Stimulated activated CD8-positive, alpha-beta memory T cell treated with anti-CD3 and anti-CD28 coated beads, Interleukin-15, amount 100 ng/mL, for 48 hours (primary cell): ENCODE measurements at regions not wholly inside any gene's neighbourhood (a gene's known extent, or its start where the extent isn't known, plus 50 kb on each side); places are given as distances from the start of the nearest gene placed in this dataset.
"Not testable (repeated sequence)": the region's sequence is repeated elsewhere in the genome, so short reads cannot be mapped to it uniquely, and the experiment has no call there.

Source experiments
- DNase-seq, 2 donors: peaks; one replicate each; pipeline ENCODE4 v3.0.0-alpha.2; 2020; ENCODE audit warnings: low read depth in 2 of 2

DNA sequence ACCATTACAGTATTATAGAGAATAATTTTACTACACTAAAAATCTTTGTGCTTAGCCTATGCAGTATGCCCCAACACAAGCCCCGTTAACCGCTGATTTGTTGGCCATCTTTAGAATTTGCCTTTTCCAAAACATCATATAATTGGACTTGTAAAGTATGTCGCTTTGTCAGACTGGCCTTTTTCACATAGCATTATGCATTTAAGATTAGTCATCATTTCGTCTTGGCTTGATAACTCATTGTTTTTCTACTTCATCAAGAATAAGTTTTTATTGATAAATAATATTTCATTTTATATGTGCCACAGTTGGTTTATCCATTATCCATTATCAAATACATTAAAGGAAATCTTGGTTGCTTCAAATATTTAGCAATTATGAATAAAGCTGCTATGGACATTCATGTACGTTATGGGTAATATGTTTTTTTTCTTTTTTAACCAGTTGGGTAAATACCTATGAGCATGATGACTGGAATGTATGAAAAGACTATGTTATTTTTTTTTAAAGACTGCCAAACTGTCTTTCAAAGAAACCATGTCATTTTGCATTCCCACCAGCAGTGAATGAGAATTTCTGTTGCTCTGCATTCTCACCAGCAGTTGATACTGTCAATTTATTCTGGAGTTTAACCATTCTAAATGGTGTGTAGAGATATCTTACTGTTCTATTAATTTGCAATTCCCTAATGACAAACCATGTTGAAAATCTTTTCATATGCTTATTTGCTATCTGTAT lies 273.1 kb upstream of the KCND2 start:
- DNase-seq, result no peak

DNA sequence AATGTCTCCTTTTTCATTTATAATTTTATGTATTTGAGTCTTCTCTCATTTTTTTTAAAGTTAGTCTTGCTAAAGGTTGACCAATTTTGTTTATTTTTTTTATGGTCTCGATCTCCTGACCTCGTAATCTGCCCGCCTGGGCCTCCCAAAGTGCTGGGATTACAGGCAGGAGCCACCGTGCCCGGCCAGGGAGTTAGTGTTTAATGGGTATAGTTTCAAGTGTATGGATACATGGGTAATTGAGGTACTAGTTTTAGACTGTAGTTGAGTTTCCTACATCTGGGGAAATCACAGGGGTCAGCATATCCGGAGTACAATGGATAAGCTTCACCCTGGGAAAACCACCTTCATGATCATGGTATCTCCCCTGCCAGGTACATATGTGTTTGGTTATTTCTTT lies 267.3 kb upstream of the KCND2 start:
- no peak for DNase-seq

DNA sequence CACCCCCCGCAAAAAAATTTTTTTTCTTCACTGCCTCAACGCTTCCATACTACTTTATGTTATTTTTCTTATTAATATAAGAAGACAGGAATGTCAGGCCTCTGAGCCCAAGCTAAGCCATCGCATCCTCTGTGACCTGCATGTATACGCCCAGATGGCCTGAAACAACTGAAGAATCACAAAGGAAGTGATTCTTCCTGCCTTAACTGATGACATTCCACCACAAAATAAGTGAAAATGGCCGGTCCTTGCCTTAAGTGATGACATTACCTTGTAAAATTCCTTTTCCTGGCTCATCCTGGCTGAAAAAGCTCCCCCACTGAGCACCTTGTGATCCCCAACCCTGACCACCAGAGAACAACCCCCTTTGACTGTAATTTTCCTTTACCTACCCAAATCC lies 258.7 kb upstream of the KCND2 start:
- not testable (repeated sequence) for DNase-seq

DNA sequence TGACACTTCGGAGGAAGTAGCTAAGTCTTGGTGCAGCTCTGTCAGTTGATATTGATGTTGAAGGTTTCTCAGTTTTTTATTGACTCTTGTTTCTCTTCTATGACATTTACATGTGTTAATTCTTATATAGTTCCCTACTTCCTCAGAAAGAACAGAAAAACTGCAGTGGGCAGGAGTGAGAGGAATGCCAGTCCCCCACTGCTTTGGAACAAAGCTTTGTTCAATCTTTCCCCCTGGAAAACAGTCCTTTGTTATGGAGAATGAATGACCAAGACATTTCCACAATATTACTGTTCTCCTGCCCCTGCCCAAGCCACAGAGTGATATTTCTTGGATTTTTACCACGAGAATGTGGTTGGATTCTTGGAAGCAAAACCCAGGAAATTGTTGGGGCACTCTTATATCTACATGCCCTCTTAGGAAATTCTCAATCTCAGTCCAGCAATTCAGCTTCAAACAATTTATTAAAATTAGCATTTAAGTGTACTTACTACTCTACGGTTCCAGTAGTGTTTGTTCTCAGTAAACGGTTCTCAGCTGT lies 258.0 kb upstream of the KCND2 start:
- DNase-seq, result no peak

DNA sequence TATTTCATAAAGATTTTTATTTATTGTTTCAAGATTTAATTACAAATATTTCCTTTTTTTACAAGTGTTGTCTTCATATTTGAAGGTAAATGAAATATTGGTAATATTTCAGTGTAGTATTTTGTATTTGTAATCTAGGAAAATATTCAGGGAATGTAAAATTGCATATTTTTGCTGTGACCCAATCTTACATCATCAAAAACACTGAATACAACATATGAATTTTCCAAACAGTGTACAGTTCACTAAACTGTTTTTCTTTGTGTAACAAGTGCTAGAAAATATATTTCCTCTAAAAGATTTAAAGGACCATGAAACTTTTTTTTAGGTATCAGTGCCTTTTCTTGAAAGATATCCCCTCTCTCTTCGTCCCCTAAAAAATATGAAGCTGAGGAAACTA lies 251.9 kb upstream of the KCND2 start:
- DNase-seq, result no peak

DNA sequence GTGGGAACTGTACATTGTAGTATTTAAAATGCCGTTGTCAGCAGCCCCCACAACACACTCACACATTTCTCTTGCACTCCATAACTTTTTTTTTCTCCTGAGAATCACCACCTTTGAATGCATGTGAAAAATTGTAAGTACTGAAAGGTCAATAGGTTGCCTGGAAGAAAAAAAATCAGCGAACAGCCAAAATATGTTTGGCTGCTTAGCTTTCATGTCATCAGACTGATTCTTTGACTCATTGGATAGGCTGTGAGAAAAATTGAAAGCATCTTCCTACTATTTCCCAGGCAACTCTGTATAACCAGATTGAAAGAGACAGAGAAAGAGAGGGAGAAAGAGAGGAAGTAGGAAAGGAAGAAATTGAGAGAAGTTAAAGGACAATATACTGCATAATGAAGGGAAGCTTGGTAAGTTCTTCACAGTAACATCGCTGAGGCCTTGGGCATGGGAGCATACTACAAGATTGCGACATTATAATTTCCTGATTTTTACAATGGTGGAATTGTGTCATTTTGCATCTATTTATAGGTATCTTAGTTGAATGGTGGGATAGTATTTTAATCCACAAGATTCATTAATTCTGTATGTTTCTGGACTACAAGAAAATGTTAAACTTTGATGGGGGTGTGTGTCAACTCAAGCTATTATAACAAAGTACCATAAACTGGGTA lies 249.3 kb upstream of the KCND2 start:
- DNase-seq, result no peak

DNA sequence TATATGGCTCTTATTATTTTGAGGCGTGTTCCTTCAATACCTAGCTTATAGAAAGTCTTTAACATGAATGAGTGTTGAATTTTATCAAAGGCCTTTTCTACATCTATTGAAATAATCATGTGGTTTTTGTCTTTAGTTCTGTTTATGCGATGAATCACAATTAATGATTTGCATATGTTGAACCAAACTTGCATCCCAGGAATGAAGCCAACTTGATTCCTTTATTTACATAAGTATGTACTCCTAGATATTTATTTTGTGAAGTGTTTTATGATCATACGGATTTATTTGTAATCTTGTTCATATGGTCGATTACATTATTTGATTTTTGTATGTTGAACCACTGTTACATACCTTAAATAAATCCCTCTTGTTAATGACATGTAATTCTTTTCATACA lies 244.3 kb upstream of the KCND2 start:
- DNase-seq, result no peak

DNA sequence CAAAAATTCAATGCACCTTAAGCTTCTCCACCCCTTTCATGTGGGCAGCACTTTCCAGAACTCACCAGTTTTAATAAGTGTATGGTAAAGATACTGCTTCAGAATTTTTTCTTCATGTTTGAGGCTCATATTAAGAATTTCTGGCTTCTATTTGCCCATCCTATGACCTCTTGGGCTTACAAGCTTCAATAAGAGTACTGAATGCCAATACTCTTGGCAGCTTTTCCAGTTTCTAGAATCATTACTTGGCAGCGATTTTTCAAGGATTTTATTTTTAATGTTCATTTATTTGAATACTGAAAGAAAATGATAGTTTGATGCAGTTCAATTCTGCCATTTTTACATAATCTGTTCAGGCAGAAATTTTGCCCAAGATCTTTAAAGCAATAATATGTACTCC lies 242.1 kb upstream of the KCND2 start:
- DNase-seq, result no peak

DNA sequence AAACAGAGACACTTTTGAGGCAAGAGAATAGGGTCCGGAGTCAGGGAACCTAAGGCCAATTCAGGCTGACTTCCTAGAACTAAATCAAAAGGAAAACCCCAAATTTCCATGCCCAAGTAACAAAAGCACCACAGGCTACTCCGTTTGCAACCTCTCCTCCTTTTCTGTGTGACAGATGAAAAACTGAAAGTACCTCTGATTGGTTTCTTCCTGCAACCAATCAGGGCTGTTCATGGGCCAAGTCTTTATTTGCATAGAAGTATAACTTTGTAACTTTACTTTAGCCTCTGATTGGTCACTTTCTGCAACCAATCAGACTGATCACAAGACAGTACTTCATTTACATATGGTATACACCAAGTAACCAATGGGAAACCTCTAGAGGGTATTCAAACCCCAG lies 239.9 kb upstream of the KCND2 start:
- DNase-seq, result no peak

DNA sequence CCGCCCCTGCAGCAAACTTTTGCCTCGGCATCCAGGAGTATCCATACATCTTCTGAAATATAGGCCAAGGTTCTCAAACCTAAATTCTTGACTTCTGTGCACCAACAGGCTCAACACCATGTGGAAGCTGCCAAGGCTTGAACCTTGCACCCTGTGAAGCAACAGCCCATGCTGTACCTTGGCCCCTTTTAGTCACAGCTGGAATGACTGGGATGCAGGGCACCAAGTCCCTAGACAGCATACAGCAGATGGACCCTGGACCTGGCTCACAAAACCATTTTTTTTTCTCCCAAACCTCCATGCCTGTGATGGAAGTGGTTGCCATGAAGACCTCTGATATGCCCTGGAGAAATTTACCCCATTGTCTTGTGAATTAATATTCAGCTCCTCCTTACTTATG lies 233.8 kb upstream of the KCND2 start:
- no peak for DNase-seq

DNA sequence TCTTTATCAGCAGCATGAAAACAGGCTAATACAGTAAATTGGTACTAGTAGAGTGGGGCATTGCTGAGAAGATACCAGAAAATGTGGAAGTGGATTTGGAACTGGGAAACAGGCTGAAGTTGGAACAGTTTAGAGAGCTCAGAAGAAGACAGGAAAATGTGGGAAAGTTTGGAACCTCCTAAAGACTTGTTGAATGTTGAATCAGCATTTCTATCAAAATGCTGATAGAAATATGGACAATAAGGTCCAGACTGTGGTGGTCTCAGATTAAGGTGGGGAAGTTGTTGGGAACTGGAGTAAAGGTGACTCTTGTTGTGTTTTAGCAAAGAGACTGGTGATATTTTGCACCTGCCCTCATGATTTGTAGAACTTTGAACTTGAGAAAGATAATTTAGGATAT lies 231.2 kb upstream of the KCND2 start:
- no peak for DNase-seq

DNA sequence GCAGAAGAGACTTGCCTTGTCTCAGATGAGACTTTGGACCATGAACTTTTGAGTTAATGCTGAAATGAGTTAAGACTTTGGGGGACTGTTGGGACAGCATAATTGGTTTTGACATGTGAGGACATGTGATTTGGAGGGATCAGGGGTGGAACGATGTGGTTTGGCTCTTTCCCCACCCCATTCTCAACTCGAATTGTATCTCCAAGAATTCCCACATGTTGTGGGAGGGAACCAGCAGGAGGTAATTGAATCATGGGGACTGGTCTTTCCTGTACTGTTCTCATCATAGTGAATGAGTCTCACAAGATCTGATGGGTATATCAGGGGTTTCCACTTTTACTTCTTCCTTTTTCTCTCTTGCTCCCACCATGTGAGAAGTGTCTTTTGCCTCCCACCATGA lies 229.7 kb upstream of the KCND2 start:
- DNase-seq, result no peak

DNA sequence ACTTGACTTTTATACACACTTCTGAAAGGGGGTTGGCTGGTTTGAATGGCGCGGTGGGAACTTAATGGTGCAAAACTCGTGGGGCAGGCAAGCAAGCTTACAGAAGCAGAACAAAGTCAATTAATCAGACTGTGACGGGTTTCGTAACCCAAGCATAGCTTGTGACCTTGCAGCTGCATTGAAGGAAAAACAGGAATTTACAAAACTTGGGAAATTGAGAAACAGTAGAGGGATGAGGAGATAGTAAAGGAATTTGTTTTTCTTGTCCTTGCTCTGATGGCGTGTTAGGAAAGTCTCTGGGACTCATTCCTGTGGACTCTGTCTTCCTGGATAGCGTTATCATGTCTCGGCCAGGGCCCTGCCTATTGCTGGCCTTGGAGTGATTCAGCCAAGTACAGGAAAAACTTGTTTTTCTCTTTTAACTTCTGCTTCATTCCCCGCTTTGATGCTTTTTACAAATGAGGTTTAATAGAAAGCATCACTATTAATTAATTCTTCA lies 220.0 kb upstream of the KCND2 start:
- no peak for DNase-seq

DNA sequence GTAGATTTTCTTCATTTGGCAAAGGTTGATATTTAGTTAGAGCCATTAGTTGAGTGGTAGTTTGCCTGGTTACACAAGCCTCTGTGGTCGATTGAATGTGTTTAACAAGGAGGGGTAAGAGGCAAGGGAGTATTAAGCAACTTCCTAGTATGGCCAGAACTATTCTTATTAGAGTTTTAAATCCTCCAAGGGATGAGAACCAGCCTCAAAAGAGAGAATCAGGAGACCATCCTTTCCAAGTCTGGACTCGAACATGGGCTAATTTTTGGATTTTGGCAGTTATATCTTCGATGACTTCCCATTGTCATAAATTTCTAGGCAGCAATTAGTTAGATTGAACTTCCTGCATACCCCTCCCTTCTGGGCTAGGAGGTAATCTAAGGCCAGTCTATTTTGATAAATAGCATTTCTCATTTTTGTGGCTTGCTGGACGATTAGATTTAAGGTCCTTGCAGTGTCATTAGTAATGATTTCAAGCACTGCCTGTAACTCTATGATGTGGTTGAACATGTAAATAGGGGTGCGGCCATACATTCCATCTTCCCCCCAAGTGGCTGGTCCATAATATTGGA lies 219.5 kb upstream of the KCND2 start:
- no peak for DNase-seq

DNA sequence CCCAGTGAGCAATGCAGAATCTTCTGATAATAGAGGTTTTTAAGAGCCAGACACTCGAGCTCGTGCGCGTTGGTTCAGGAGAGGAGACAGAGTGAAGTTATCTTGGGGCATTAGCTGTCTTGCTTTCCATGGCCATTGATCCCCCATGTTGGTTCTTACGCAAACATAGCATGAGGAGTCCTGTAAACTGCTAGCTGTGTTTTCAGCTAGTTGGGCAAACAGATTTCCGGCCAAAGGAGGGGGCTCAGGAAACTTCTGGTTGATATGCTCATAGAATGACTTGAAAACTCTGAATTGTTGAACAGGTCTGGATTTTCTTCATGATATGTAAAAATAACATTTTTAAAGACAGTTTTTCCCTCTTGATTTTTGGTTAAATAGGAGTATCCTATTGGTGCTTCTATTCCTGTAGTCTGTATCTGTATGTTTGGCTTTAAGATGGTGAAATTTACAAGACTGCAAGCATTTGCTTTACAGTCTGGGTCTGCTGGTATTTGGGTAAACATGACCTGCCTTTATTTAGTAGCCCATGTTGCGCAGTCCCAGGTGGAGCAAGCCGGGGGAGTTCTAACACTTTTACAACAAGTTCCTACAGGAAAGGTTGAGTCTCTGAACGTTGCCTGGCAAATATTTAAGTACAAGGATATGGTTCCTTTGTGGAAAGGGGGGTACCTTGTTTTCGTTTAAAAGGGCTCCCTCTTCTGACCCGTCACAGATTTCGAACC lies 218.4 kb upstream of the KCND2 start:
- DNase-seq, result no peak

DNA sequence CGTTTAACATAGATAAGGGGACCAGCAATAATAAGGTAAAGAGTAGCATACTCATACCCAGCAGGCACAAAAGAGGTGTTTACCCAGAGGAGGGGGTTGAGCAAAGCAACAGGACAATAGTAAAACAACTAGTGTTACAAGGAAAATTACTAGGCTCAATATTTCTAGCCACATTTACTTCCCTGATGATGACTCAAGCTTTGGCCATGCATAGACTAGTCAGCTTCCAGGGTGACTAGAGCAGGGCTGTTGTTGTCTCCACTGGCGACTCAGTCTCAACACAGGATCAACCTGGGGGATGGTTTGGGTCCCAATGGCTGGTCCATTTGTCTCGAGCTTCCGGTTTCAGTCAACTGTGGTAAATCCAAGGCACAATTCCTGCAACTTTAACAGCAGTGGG lies 217.7 kb upstream of the KCND2 start:
- DNase-seq, result no peak

DNA sequence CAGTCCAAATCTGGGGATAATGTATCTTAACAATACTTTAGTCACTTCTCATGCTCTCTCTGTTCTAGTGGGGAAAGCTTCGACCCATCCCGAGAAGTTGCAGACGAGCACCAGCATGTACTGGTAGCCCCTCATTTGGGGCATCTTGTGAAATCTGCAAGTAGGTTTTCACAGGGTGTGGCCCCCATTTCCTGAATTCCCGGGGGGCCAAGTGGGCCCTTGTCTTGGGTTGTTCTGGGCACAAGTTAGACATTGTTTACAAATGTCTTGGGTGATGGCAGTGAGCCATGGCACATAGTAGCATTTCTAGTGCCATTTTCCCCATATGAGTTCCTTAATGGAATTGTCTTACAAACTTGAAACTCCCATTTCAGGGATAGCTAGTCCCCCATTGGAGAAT lies 216.7 kb upstream of the KCND2 start:
- no peak for DNase-seq

DNA sequence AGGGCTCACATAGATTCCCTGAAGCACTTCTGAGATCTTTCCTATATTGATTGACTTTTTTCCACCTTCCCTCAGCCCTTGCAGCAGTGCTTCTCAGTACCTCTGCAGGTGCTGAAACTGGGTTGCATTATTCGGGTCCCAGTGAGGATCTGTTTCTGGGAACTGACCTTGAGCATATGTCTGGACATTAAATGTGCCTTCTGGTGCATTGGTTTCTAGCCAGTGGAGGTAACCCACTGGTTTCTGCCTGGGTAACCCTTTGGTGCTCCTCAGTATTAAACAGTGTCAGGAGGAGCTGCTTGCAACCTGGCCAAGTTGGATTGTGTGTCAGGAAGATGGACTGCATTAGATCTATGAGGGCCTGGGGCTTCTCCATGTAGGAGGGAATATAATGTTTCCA lies 213.3 kb upstream of the KCND2 start:
- DNase-seq, result no peak

DNA sequence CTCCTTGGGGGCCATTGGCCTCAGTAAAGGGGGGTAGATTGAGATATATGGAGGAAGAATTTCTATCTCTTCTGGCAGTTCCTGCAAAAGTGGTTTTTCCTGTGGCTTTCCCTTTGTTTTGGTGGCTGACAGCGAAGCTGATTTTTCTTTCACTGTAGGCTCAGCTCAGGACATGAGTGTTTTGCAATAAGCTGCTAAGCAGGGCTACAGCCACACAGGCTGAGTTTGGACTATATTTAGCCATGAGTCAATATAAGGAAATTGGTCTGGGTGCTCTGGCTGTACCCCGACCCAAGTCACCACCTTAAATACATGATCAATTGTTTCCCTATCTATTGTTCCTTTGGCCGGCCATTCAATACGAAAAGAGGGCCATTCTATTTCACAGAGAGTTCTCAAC lies 212.7 kb upstream of the KCND2 start:
- no peak for DNase-seq

DNA sequence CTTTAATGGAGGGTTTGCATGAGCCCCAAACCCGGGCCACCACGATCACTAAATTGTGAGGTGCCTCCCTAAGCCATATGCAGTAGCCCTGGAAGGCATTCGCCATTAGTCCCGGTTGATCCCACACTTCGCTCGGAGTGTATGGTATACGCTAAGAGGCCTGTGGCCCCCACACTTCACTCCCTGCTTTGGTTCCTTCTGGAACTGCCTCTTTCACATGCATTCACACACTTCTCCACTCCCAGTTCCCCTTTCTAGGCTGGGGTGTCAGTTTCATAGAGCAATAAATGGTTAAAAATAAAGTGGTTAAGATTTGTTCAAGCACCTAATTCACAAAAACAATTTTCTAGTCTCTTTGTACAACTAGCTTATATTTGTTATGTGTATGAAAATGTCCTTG lies 212.1 kb upstream of the KCND2 start:
- no peak for DNase-seq

DNA sequence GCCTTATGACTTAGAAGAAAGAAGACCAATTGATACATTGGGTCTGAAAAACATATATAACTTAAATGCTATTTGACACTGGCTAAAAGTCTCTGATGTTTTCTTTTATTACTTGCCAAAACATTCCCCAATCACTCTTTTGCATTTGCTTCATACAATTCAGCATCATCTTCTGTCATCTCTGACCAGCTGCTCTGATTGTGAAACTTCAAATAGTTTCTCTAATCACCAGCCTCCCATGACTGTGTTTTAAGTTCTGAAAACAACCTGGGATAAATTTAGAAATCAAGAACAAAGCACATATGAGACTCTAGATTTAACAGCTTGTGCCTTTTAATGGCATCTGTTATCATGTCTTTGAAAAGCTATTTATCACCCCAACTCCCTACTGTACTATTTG lies 208.4 kb upstream of the KCND2 start:
- no peak for DNase-seq

DNA sequence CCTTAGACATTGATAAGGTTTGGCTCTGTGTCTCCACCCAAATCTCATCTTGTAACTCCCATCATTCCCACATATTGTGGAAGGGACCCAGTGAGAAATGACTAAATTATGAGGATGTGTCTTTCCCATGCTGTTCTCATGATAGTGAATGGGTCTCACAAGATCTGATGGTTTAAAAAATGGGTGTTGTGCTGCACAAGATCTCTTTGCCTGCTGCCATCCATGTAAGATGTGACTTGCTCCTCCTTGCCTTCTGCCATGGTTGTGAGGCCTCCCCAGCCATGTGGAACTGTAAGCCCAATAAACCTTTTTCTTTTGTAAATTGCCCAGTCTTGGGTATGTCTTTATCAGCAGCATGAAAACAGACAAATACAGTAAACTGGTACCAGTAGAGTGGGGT lies 206.1 kb upstream of the KCND2 start:
- not testable (repeated sequence) for DNase-seq
